Activated CD4-positive, alpha-beta T cell treated with anti-CD3 and anti-CD28 coated beads, Interleukin-2, amount 10 ng/mL, durations not matched to agents 7 days and 5 days (primary cell): ENCODE measurements at regions not wholly inside any gene's neighbourhood (a gene's known extent, or its start where the extent isn't known, plus 50 kb on each side); places are given as distances from the start of the nearest gene placed in this dataset.

ENCODE experiments used
- CTCF ChIA-PET: fragments of 350-600 bp; sonication (Branson Sonifier 250); formaldehyde crosslinking; loops from one replicate; lab custom pipeline; 2021; ENCODE audit warnings: antibody characterized with exemption; lab: Charles Lee
- POLR2A ChIA-PET: fragments of 350-600 bp; sonication (Branson Sonifier 250); formaldehyde crosslinking; loops from one replicate; lab custom pipeline; 2021; ENCODE audit warnings: antibody characterized with exemption; lab: Charles Lee
- DNase-seq: peaks from one replicate; pipeline ENCODE4 v3.0.0-alpha.2; 2020
- H3K27ac Mint-ChIP-seq: one replicate; pipeline ENCODE4 v1.8.0; 2021; ENCODE audit warnings: mild to moderate bottlenecking, moderate library complexity, mixed read lengths
- H3K27me3 Mint-ChIP-seq: one replicate; pipeline ENCODE4 v1.8.0; 2021; ENCODE audit warnings: mixed read lengths
- H3K36me3 Mint-ChIP-seq: one replicate; pipeline ENCODE4 v1.8.0; 2021; ENCODE audit warnings: low read depth, mixed read lengths
- H3K4me1 Mint-ChIP-seq: one replicate; pipeline ENCODE4 v1.8.0; 2021; ENCODE audit warnings: mixed read lengths
- H3K4me3 Mint-ChIP-seq: one replicate; pipeline ENCODE4 v1.8.0; 2021; ENCODE audit warnings: mild to moderate bottlenecking, moderate library complexity, mixed read lengths
- H3K9me3 Mint-ChIP-seq: one replicate; pipeline ENCODE4 v1.8.0; 2021; ENCODE audit warnings: mixed read lengths

- no peaks in the 10 kb centered on the region for H3K4me1 Mint-ChIP-seq
- ChIA-PET CTCF (no interaction called here), POLR2A (no interaction called here)
- no peaks in the 10 kb centered on the region for H3K27me3 Mint-ChIP-seq
- H3K27ac Mint-ChIP-seq, result no peak overlapping the region
- H3K9me3 Mint-ChIP-seq, result no peaks in the 10 kb centered on the region
- H3K36me3 Mint-ChIP-seq, result peaks cover 11% of the 10 kb centered on the region
- DNase-seq, result no peak
- no peak overlapping the region for H3K4me3 Mint-ChIP-seq
Measured at GRCh38 chr10:28072573-28072972, 73.7 kb upstream of the ODAD2 start.

- Mint-ChIP-seq H3K4me1 (no peaks in the 10 kb centered on the region), H3K4me3 (no peak overlapping the region), H3K36me3 (peaks cover 17% of the 10 kb centered on the region), H3K27ac (no peak overlapping the region), H3K9me3 (no peaks in the 10 kb centered on the region), H3K27me3 (no peaks in the 10 kb centered on the region)
- ChIA-PET CTCF (interaction anchor here (0.7 kb wide), 1 partner anchor 770 kb away, joined by 3 read pairs; no protein-coding TSS in a partner anchor), POLR2A (no interaction called here)
- DNase-seq, result no peak
Measured at GRCh38 chr10:28060031-28060607, 61.2 kb upstream of the ODAD2 start.

- H3K27ac Mint-ChIP-seq, result no peak overlapping the region
- no peaks in the 10 kb centered on the region for H3K9me3 Mint-ChIP-seq
- H3K36me3 Mint-ChIP-seq, result peaks cover 17% of the 10 kb centered on the region
- ChIA-PET POLR2A (no interaction called here), CTCF (no interaction called here)
- H3K4me1 Mint-ChIP-seq, result no peaks in the 10 kb centered on the region
- H3K27me3 Mint-ChIP-seq, result no peaks in the 10 kb centered on the region
- H3K4me3 Mint-ChIP-seq, result no peak overlapping the region
- DNase-seq, result no peak
Measured at GRCh38 chr10:28058746-28059145, 59.9 kb upstream of the ODAD2 start.

- no peaks in the 10 kb centered on the region for H3K4me1 Mint-ChIP-seq
- no peaks in the 10 kb centered on the region for H3K27me3 Mint-ChIP-seq
- CTCF ChIA-PET, result no interaction called here
- no peak overlapping the region for H3K4me3 Mint-ChIP-seq
- no peaks in the 10 kb centered on the region for H3K9me3 Mint-ChIP-seq
- H3K36me3 Mint-ChIP-seq, result peaks cover 17% of the 10 kb centered on the region
- no peak for DNase-seq
- H3K27ac Mint-ChIP-seq, result no peak overlapping the region
- POLR2A ChIA-PET, result no interaction called here
Measured at GRCh38 chr10:28054228-28054860, 55.5 kb upstream of the ODAD2 start.

GRCh38 chr10:28049286-28049685, 50.4 kb upstream of the ODAD2 start:
- Mint-ChIP-seq H3K9me3 (no peaks in the 10 kb centered on the region), H3K27ac (no peak overlapping the region), H3K36me3 (no peaks in the 10 kb centered on the region), H3K4me3 (no peak overlapping the region), H3K27me3 (no peaks in the 10 kb centered on the region), H3K4me1 (no peaks in the 10 kb centered on the region)
- no peak for DNase-seq
- ChIA-PET CTCF (interaction anchor here (1.0 kb wide), 1 partner anchor 13 kb away, joined by 4 read pairs; no protein-coding TSS in a partner anchor), POLR2A (no interaction called here)
